ENCODE measurements at regions not wholly inside any gene's neighbourhood (a gene's known extent, or its start where the extent isn't known, plus 50 kb on each side); places are given as distances from the start of the nearest gene placed in this dataset.

- DNase-seq = no peak
- Histone ChIP-seq H3K4me3 (no peak overlapping the region), H3K27ac (no peak overlapping the region), H3K36me3 (replicated peaks in 1 of 2) (no peaks in the 10 kb centered on the region), H3K4me1 (replicated peaks in 1 of 2) (no peaks in the 10 kb centered on the region), H3K9me3 (replicated peaks in 1 of 3) (no peaks in the 10 kb centered on the region), H3K27me3 (no peaks in the 10 kb centered on the region)
- intact Hi-C loops (cut with DNase I) = no loop called here
- TF ChIP-seq, protein P1, sequence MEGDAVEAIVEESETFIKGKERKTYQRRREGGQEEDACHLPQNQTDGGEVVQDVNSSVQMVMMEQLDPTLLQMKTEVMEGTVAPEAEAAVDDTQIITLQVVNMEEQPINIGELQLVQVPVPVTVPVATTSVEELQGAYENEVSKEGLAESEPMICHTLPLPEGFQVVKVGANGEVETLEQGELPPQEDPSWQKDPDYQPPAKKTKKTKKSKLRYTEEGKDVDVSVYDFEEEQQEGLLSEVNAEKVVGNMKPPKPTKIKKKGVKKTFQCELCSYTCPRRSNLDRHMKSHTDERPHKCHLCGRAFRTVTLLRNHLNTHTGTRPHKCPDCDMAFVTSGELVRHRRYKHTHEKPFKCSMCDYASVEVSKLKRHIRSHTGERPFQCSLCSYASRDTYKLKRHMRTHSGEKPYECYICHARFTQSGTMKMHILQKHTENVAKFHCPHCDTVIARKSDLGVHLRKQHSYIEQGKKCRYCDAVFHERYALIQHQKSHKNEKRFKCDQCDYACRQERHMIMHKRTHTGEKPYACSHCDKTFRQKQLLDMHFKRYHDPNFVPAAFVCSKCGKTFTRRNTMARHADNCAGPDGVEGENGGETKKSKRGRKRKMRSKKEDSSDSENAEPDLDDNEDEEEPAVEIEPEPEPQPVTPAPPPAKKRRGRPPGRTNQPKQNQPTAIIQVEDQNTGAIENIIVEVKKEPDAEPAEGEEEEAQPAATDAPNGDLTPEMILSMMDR (IDR thresholded peaks at IDR 0.05) = no peak
- TF ChIP-seq POLR2A (IDR thresholded peaks at IDR 0.05) = no peak
- WGBS, 4 donors = 68 to 88% (median 78%) methylated on average over 2 of the region's 2 CpGs
Measured at GRCh38 chr10:106000721-106001120, 1163.8 kb downstream of the SORCS1 start.

DNA sequence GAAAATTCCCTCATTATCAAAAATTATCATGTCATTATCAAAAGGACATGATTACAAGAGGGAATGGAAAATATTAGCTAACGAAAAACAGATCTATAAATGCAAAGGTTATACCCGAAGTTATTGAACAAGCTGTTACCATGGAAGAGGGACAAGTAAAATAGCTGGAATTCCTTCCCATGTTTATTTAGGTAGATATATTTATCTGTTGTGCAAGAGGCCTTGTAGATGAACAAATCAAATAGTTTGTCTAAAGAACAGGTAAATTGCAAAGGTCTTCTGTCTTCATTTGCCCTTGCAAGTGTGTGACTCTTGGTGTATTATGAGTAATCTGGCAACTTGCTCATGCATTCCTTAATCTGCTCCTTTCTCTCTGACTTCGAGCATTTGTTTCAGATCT lies 1170.9 kb downstream of the SORCS1 start:
- intact Hi-C loops (cut with DNase I) = no loop called here

GRCh38 chr10:105992928-105993327 lies 1171.6 kb downstream of the SORCS1 start:
- H3K27me3 ChIP-seq = no peaks in the 10 kb centered on the region
- no peak overlapping the region for H3K27ac ChIP-seq
- intact Hi-C loops (cut with DNase I) = no loop called here
- no peak for DNase-seq
- no peaks in the 10 kb centered on the region for H3K9me3 ChIP-seq (replicated peaks in 1 of 3)
- no peaks in the 10 kb centered on the region for H3K36me3 ChIP-seq (replicated peaks in 1 of 2)
- H3K4me1 ChIP-seq (replicated peaks in 1 of 2) = no peaks in the 10 kb centered on the region
- H3K4me3 ChIP-seq = no peak overlapping the region
- TF ChIP-seq, protein P1 (IDR thresholded peaks at IDR 0.05) = no peak
- TF ChIP-seq POLR2A (IDR thresholded peaks at IDR 0.05) = no peak

More for the DNA sequence above, 1170.9 kb downstream of the SORCS1 start:
- H3K36me3 ChIP-seq (replicated peaks in 1 of 2) = no peaks in the 10 kb centered on the region
- no peak for DNase-seq
- 62 to 75% (median 71%) methylated on average over 3 of the region's 3 CpGs for WGBS, 4 donors
- H3K4me1 ChIP-seq (replicated peaks in 1 of 2) = no peaks in the 10 kb centered on the region
- no peak for TF ChIP-seq POLR2A (IDR thresholded peaks at IDR 0.05)
- TF ChIP-seq, protein P1 (IDR thresholded peaks at IDR 0.05) = no peak
- no peak overlapping the region for H3K27ac ChIP-seq
- H3K27me3 ChIP-seq = no peaks in the 10 kb centered on the region
- H3K4me3 ChIP-seq = no peak overlapping the region
- H3K9me3 ChIP-seq (replicated peaks in 1 of 3) = no peaks in the 10 kb centered on the region

GRCh38 chr10:105990529-105990928 lies 1174.0 kb downstream of the SORCS1 start:
- Histone ChIP-seq H3K27me3 (no peaks in the 10 kb centered on the region), H3K9me3 (replicated peaks in 1 of 3) (no peaks in the 10 kb centered on the region), H3K27ac (no peak overlapping the region), H3K4me1 (replicated peaks in 1 of 2) (no peaks in the 10 kb centered on the region), H3K4me3 (no peak overlapping the region), H3K36me3 (replicated peaks in 1 of 2) (no peaks in the 10 kb centered on the region)
- intact Hi-C loops (cut with DNase I) = no loop called here
- TF ChIP-seq POLR2A (IDR thresholded peaks at IDR 0.05) = no peak
- TF ChIP-seq, protein P1 (IDR thresholded peaks at IDR 0.05) = no peak
- DNase-seq = no peak
- WGBS, 4 donors = 83 to 92% (median 86%) methylated on average over 2 of the region's 2 CpGs

Data from adrenal gland (tissue), 9 donors.